CD14-positive monocyte (primary cell): ENCODE measurements at regions not wholly inside any gene's neighbourhood (a gene's known extent, or its start where the extent isn't known, plus 50 kb on each side); places are given as distances from the start of the nearest gene placed in this dataset.

ENCODE experiments used
- DNase-seq, 3 donors: peaks; one replicate each; pipeline ENCODE4 v3.0.0-alpha.2; 2011 to 2022
- H2AFZ ChIP-seq: 2 replicates; pipeline ENCODE4 v1.6.0; 2012; ENCODE audit warnings: mild to moderate bottlenecking, low read depth, low read length, inconsistent platforms; ENCODE audit not compliant: insufficient read depth, poor library complexity, severe bottlenecking
- H3K27ac ChIP-seq, 2 donors: 1 replicate in 1 of 2; 2 replicates in 1 of 2; pipeline ENCODE4 v1.5.1; 2012 to 2013; ENCODE audit warnings: low read length in 2 of 2, control low read depth in 1 of 2, inconsistent platforms in 1 of 2, low read depth in 1 of 2, mild to moderate bottlenecking in 1 of 2
- H3K27me3 ChIP-seq, 2 donors: one replicate each; pipeline versions ENCODE4 v1.6.0 to v1.6.1; 2011 to 2013; ENCODE audit warnings: low read length in 2 of 2; ENCODE audit not compliant: control insufficient read depth in 2 of 2, insufficient read depth in 2 of 2
- H3K36me3 ChIP-seq, 2 donors: replicated peaks in 1 of 2; 1 replicate in 1 of 2; 2 replicates in 1 of 2; pipeline versions ENCODE4 v1.5.1 to v1.6.1; 2012 to 2013; ENCODE audit warnings: low read length in 2 of 2, control low read depth in 1 of 2, inconsistent platforms in 1 of 2, mild to moderate bottlenecking in 1 of 2; ENCODE audit not compliant: insufficient read depth in 2 of 2, control insufficient read depth in 1 of 2
- H3K4me1 ChIP-seq, 2 donors: 1 replicate in 1 of 2; 2 replicates in 1 of 2; pipeline versions ENCODE4 v1.5.1 to v1.6.1; 2012 to 2013; ENCODE audit warnings: low read length in 2 of 2, control low read depth in 1 of 2, inconsistent platforms in 1 of 2, mild to moderate bottlenecking in 1 of 2, moderate library complexity in 1 of 2; ENCODE audit not compliant: insufficient read depth in 2 of 2, control insufficient read depth in 1 of 2
- H3K4me2 ChIP-seq: replicated peaks from 2 replicates; pipeline ENCODE3; 2012; ENCODE audit warnings: low read length, moderate library complexity, mild to moderate bottlenecking; ENCODE audit not compliant: poor library complexity, severe bottlenecking; ENCODE audit errors: extremely low read depth
- H3K4me3 ChIP-seq, 3 experiments: fragments of 200-600 bp in 1 of 3; sonication (generic) in 1 of 3; replicated peaks in 1 of 3; 1 replicate in 2 of 3; 2 replicates in 1 of 3; pipeline ENCODE4 v1.5.1; 2011 to 2013; ENCODE audit warnings: low read length in 3 of 3, mild to moderate bottlenecking in 3 of 3, control low read depth in 2 of 3, low read depth in 2 of 3, inconsistent platforms in 1 of 3, moderate library complexity in 1 of 3
- H3K79me2 ChIP-seq: 2 replicates; pipeline ENCODE4 v1.6.0; 2012; ENCODE audit warnings: mild to moderate bottlenecking, control low read depth, inconsistent platforms, low read length, moderate library complexity; ENCODE audit not compliant: insufficient read depth
- H3K9ac ChIP-seq: 2 replicates; pipeline ENCODE4 v1.6.0; 2017; ENCODE audit warnings: low read length, mild to moderate bottlenecking; ENCODE audit not compliant: insufficient read depth, poor library complexity, severe bottlenecking
- H3K9me3 ChIP-seq, 2 donors: replicated peaks in 1 of 2; 1 replicate in 1 of 2; 2 replicates in 1 of 2; pipeline versions ENCODE4 v1.5.1 to v1.6.1; 2012 to 2013; ENCODE audit warnings: low read length in 2 of 2, control low read depth in 1 of 2; ENCODE audit not compliant: control insufficient read depth in 1 of 2, insufficient read depth in 1 of 2
- H4K20me1 ChIP-seq: 2 replicates; pipeline ENCODE4 v1.6.0; 2012; ENCODE audit warnings: mild to moderate bottlenecking, low read length, control low read depth, moderate library complexity; ENCODE audit not compliant: insufficient read depth
- H3K27ac Mint-ChIP-seq, 7 donors: one replicate each; pipeline ENCODE4 v1.8.0; 2020; ENCODE audit warnings: mild to moderate bottlenecking in 7 of 7, mixed read lengths in 7 of 7, moderate library complexity in 6 of 7, inconsistent platforms in 2 of 7
- H3K27me3 Mint-ChIP-seq, 3 donors: one replicate each; pipeline ENCODE4 v1.8.0; 2021 to 2022; ENCODE audit warnings: low read depth in 3 of 3, mild to moderate bottlenecking in 3 of 3, mixed read lengths in 3 of 3, moderate library complexity in 3 of 3, inconsistent platforms in 1 of 3
- H3K36me3 Mint-ChIP-seq, 2 donors: one replicate each; pipeline ENCODE4 v1.8.0; 2020; ENCODE audit warnings: mixed read lengths in 2 of 2, inconsistent platforms in 1 of 2, mild to moderate bottlenecking in 1 of 2
- H3K4me1 Mint-ChIP-seq: one replicate; pipeline ENCODE4 v1.8.0; 2020; ENCODE audit warnings: mild to moderate bottlenecking, mixed read lengths
- H3K4me3 Mint-ChIP-seq, 2 donors: one replicate each; pipeline ENCODE4 v1.8.0; 2020; ENCODE audit warnings: mild to moderate bottlenecking in 2 of 2, mixed read lengths in 2 of 2, moderate library complexity in 1 of 2
- H3K9me3 Mint-ChIP-seq, 7 donors: one replicate each; pipeline ENCODE4 v1.8.0; 2020 to 2022; ENCODE audit warnings: mixed read lengths in 7 of 7, mild to moderate bottlenecking in 6 of 7, moderate library complexity in 6 of 7, inconsistent platforms in 2 of 7
- WGBS: methylation state at CpG from one replicate; pipeline ENCODE4 v1.1.5; 2013; ENCODE audit warnings: missing lambda C conversion rate; ENCODE audit not compliant: insufficient coverage; 5-methylcytosine and 5-hydroxymethylcytosine counted together
- intact Hi-C, 2 donors: fragments of 100-400 bp; cut with micrococcal nuclease; formaldehyde crosslinking; loops; one replicate each; pipeline versions ENCODE4 v1.15.0 to v1.15.1; 2023
- TF ChIP-seq, protein P1 (sequence below): fragments of 200-600 bp; IDR thresholded peaks from one replicate; pipeline ENCODE4 v1.8.0; 2022; ENCODE audit warnings: antibody characterized with exemption, mild to moderate bottlenecking

DNA sequence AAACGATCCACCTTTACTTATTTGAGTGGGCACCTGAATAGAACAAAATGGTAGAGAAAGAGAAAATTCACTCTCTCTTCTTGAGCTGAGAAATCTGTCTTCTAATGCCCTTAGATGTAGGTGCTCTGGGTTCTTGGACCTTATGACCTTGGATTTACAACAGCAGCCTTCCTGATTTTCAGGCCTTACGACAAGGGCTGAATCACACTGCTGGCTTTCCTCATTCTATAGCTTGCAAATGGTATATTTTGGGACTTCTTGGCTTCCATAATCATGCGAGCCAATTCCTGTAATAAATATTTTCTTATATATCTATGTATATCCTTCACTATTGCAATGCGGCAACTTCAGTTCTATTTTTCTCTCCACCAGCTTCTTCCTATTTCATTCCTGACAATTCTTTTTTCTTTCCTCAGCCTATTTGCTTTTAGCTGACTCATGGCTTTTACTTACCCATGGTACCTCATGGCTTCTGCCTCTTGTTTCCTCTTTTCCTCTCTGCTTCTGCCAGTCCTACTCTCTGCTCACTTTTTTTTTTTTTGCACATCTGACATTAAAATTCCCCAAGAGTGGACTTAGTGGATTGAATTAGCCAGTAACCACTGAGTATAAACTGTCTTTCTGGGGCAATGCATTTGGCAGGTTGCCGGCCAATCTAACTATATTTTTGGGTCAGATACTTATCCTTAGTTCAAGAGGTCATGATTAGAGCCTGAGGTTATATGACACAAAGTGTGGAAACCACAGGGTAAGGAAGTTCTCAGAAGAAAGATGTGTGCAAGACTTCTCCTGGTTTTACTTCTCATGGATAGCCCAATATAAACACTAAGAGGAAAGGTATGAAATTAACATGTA lies 359.5 kb downstream of the TMEM135 start:
- H4K20me1 ChIP-seq = no peaks in the 10 kb centered on the region
- WGBS = 29% methylated on average over 1 of the region's 5 CpGs
- H3K9me3 ChIP-seq = no peaks in the 10 kb centered on the region
- Mint-ChIP-seq H3K4me3 (peak overlapping the region in 1 of 2 donors; percentile 37), H3K4me1 (peaks cover 17% of the 10 kb centered on the region), H3K36me3 (no peaks in the 10 kb centered on the region), H3K27me3 (no peaks in the 10 kb centered on the region), H3K27ac (peak overlapping the region; percentile 4 to 90 (median 64)), H3K9me3 (peaks cover 0 to 2% (median 0%) of the 10 kb centered on the region in 7 donors)
- H2AFZ ChIP-seq = no peak overlapping the region
- DNase-seq = peak; percentile 1 to 40 (median 3)
- H3K4me3 ChIP-seq = peak overlapping the region in 1 of 3 experiments; percentile 26
- intact Hi-C loops = no loop called here
- H3K27me3 ChIP-seq = no peaks in the 10 kb centered on the region
- TF ChIP-seq, protein P1, sequence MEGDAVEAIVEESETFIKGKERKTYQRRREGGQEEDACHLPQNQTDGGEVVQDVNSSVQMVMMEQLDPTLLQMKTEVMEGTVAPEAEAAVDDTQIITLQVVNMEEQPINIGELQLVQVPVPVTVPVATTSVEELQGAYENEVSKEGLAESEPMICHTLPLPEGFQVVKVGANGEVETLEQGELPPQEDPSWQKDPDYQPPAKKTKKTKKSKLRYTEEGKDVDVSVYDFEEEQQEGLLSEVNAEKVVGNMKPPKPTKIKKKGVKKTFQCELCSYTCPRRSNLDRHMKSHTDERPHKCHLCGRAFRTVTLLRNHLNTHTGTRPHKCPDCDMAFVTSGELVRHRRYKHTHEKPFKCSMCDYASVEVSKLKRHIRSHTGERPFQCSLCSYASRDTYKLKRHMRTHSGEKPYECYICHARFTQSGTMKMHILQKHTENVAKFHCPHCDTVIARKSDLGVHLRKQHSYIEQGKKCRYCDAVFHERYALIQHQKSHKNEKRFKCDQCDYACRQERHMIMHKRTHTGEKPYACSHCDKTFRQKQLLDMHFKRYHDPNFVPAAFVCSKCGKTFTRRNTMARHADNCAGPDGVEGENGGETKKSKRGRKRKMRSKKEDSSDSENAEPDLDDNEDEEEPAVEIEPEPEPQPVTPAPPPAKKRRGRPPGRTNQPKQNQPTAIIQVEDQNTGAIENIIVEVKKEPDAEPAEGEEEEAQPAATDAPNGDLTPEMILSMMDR = no peak
- peak overlapping the region in 1 of 2 donors; percentile 72 for H3K27ac ChIP-seq
- H3K4me2 ChIP-seq = peak overlapping the region; percentile 46
- peaks cover 14 to 16% of the 10 kb centered on the region in 2 donors for H3K4me1 ChIP-seq
- no peak overlapping the region for H3K9ac ChIP-seq
- no peaks in the 10 kb centered on the region for H3K79me2 ChIP-seq
- no peaks in the 10 kb centered on the region for H3K36me3 ChIP-seq

DNA sequence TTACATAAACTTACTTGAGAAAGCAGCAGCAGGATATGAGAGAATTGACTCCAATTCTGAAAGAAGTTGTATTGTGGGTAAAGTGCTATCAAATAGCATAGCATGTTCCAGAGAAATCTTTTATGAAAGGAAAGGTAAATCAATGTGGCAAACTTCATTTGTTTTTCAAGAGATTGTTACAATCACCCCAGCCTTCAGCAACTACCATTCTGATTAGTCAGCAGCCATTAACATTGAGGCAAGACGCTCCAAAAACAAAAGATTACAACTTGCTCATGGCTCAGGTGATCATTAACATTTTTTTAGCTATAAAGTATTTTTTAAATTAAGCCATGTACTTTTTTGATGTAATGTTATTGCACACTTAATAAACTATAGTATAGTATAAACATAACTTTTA lies 357.2 kb downstream of the TMEM135 start:
- Histone ChIP-seq H3K4me3 (no peak overlapping the region), H3K4me1 (peaks cover 14 to 16% of the 10 kb centered on the region in 2 donors), H3K9ac (no peak overlapping the region), H4K20me1 (no peaks in the 10 kb centered on the region), H3K36me3 (no peaks in the 10 kb centered on the region), H3K9me3 (no peaks in the 10 kb centered on the region), H2AFZ (no peak overlapping the region), H3K79me2 (no peaks in the 10 kb centered on the region), H3K4me2 (no peak overlapping the region), H3K27me3 (no peaks in the 10 kb centered on the region), H3K27ac (no peak overlapping the region)
- no peaks in the 10 kb centered on the region for H3K36me3 Mint-ChIP-seq
- TF ChIP-seq, protein P1 = no peak
- H3K27me3 Mint-ChIP-seq = no peaks in the 10 kb centered on the region
- H3K27ac Mint-ChIP-seq = no peak overlapping the region
- no peak for DNase-seq
- intact Hi-C loops = no loop called here
- H3K4me1 Mint-ChIP-seq = peaks cover 17% of the 10 kb centered on the region
- no CpG with 5 or more reads among the region's 1 CpG for WGBS
- peaks cover 0 to 1% (median 0%) of the 10 kb centered on the region in 7 donors for H3K9me3 Mint-ChIP-seq
- H3K4me3 Mint-ChIP-seq = no peak overlapping the region
